ENCODE measurements at regions not wholly inside any gene's neighbourhood (a gene's known extent, or its start where the extent isn't known, plus 50 kb on each side); places are given as distances from the start of the nearest gene placed in this dataset.

DNA sequence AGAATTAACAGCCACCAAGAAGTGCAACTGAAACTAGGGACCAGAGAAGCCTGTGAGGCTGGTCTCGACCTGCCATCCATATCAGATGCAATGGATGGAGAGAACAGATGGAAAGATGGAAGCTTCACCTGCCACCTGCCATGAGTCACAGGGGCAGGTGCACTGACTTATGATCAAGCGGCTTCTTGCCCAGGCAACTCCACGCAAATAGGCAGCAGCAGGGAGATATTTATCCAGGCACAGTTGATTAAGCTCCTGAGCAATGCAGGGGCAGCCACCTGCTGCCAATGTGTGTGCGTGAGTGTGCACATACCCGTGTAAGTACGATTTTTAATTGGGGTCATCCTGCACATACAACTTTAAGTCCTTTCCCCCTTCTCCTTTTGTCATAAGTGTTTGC is 174.2 kb downstream of the PTPRU start:
- Histone ChIP-seq H3K4me3 (ENCODE audit: low read length) (no peak overlapping the region), H3K9me3 (ENCODE audit: low read length) (no peaks in the 10 kb centered on the region), H3K9ac (ENCODE audit: low read length) (no peak overlapping the region), H3K9me2 (ENCODE audit: insufficient read depth, low read length) (no peaks in the 10 kb centered on the region), H4K20me1 (ENCODE audit: insufficient read depth) (no peaks in the 10 kb centered on the region), H3F3A (ENCODE audit: insufficient read depth, low read length, poor library complexity, severe bottlenecking) (no peaks in the 10 kb centered on the region), H2AFZ (ENCODE audit: low read depth, low read length) (no peak overlapping the region), H3K27ac (ENCODE audit: low read length) (no peak overlapping the region), H3K27me3 (ENCODE audit: insufficient read depth, low read depth, low read length) (no peaks in the 10 kb centered on the region), H3K4me2 (ENCODE audit: low read length) (no peak overlapping the region), H3K36me3 (ENCODE audit: insufficient read depth, low read length) (no peaks in the 10 kb centered on the region), H3K79me2 (replicated peaks; ENCODE audit: insufficient read depth, low read length) (no peaks in the 10 kb centered on the region)
- TF ChIP-seq EP300 (conservative IDR thresholded peaks at IDR 0.05; ENCODE audit: poor library complexity, severe bottlenecking), result no peak
- TF ChIP-seq, protein P1, sequence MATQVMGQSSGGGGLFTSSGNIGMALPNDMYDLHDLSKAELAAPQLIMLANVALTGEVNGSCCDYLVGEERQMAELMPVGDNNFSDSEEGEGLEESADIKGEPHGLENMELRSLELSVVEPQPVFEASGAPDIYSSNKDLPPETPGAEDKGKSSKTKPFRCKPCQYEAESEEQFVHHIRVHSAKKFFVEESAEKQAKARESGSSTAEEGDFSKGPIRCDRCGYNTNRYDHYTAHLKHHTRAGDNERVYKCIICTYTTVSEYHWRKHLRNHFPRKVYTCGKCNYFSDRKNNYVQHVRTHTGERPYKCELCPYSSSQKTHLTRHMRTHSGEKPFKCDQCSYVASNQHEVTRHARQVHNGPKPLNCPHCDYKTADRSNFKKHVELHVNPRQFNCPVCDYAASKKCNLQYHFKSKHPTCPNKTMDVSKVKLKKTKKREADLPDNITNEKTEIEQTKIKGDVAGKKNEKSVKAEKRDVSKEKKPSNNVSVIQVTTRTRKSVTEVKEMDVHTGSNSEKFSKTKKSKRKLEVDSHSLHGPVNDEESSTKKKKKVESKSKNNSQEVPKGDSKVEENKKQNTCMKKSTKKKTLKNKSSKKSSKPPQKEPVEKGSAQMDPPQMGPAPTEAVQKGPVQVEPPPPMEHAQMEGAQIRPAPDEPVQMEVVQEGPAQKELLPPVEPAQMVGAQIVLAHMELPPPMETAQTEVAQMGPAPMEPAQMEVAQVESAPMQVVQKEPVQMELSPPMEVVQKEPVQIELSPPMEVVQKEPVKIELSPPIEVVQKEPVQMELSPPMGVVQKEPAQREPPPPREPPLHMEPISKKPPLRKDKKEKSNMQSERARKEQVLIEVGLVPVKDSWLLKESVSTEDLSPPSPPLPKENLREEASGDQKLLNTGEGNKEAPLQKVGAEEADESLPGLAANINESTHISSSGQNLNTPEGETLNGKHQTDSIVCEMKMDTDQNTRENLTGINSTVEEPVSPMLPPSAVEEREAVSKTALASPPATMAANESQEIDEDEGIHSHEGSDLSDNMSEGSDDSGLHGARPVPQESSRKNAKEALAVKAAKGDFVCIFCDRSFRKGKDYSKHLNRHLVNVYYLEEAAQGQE (IDR thresholded peaks at IDR 0.05; ENCODE audit: borderline replicate concordance), result no peak
- no peak for TF ChIP-seq MXI1 (conservative IDR thresholded peaks at IDR 0.05; ENCODE audit: poor library complexity, severe bottlenecking)
- TF ChIP-seq, protein P2, sequence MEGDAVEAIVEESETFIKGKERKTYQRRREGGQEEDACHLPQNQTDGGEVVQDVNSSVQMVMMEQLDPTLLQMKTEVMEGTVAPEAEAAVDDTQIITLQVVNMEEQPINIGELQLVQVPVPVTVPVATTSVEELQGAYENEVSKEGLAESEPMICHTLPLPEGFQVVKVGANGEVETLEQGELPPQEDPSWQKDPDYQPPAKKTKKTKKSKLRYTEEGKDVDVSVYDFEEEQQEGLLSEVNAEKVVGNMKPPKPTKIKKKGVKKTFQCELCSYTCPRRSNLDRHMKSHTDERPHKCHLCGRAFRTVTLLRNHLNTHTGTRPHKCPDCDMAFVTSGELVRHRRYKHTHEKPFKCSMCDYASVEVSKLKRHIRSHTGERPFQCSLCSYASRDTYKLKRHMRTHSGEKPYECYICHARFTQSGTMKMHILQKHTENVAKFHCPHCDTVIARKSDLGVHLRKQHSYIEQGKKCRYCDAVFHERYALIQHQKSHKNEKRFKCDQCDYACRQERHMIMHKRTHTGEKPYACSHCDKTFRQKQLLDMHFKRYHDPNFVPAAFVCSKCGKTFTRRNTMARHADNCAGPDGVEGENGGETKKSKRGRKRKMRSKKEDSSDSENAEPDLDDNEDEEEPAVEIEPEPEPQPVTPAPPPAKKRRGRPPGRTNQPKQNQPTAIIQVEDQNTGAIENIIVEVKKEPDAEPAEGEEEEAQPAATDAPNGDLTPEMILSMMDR (IDR thresholded peaks at IDR 0.05; ENCODE audit: poor library complexity, severe bottlenecking), result no peak
- no peak for TF ChIP-seq TAF1 (IDR thresholded peaks at IDR 0.05; ENCODE audit: low read depth)

DNA sequence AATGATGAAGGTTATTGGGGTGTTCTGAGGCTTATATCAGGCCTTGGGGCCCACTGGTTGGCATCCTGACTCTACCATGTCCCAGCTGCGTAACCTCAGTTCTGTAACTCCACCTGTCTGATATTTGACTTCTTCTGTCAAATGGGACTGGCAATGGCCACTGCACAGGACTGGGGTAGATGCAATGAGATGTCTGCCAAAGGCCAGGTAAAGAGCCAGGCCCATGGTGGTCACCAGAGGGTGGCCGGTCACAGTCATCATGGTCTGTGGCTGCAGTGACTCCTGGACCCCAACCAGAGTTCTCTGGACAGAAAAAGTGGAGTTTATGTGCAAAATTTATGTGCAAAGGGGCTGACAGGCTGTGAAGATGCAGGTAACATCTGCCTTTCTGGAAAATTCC is 173.3 kb downstream of the PTPRU start:
- H3K79me2 ChIP-seq (replicated peaks; ENCODE audit: insufficient read depth, low read length), result no peaks in the 10 kb centered on the region
- no peak overlapping the region for H3K4me3 ChIP-seq (ENCODE audit: low read length)
- no peaks in the 10 kb centered on the region for H3K36me3 ChIP-seq (ENCODE audit: insufficient read depth, low read length)
- TF ChIP-seq, protein P2 (IDR thresholded peaks at IDR 0.05; ENCODE audit: poor library complexity, severe bottlenecking), result no peak
- no peak for TF ChIP-seq SMC3 (conservative IDR thresholded peaks at IDR 0.05; ENCODE audit: poor library complexity)
- H3K27ac ChIP-seq (ENCODE audit: low read length), result no peak overlapping the region
- no peaks in the 10 kb centered on the region for H4K20me1 ChIP-seq (ENCODE audit: insufficient read depth)
- H3K9me3 ChIP-seq (ENCODE audit: low read length), result no peaks in the 10 kb centered on the region
- no peaks in the 10 kb centered on the region for H3K9me2 ChIP-seq (ENCODE audit: insufficient read depth, low read length)
- no peak overlapping the region for H2AFZ ChIP-seq (ENCODE audit: low read depth, low read length)
- H3K9ac ChIP-seq (ENCODE audit: low read length), result no peak overlapping the region
- no peak overlapping the region for H3K4me2 ChIP-seq (ENCODE audit: low read length)
- H3F3A ChIP-seq (ENCODE audit: insufficient read depth, low read length, poor library complexity, severe bottlenecking), result no peaks in the 10 kb centered on the region
- no peaks in the 10 kb centered on the region for H3K27me3 ChIP-seq (ENCODE audit: insufficient read depth, low read depth, low read length)

All from neural cell (in vitro differentiated cells).